Osteocyte (in vitro differentiated cells): ENCODE measurements at regions not wholly inside any gene's neighbourhood (a gene's known extent, or its start where the extent isn't known, plus 50 kb on each side); places are given as distances from the start of the nearest gene placed in this dataset.

Experiments
- DNase-seq: peaks from one replicate; pipeline ENCODE4 v3.0.0; 2021; ENCODE audit warnings: mixed read lengths; ENCODE audit not compliant: unreplicated experiment; ENCODE audit errors: extremely low spot score
- H3K27ac Mint-ChIP-seq: one replicate; pipeline ENCODE4 v1.8.0; 2021; ENCODE audit warnings: mild to moderate bottlenecking, mixed read lengths; ENCODE audit not compliant: unreplicated experiment
- H3K27me3 Mint-ChIP-seq: one replicate; pipeline ENCODE4 v1.8.0; 2021; ENCODE audit warnings: mixed read lengths; ENCODE audit not compliant: unreplicated experiment
- H3K36me3 Mint-ChIP-seq: one replicate; pipeline ENCODE4 v1.8.0; 2021; ENCODE audit warnings: mixed read lengths; ENCODE audit not compliant: unreplicated experiment
- H3K4me1 Mint-ChIP-seq: one replicate; pipeline ENCODE4 v1.8.0; 2021; ENCODE audit warnings: mixed read lengths; ENCODE audit not compliant: unreplicated experiment
- H3K4me3 Mint-ChIP-seq: one replicate; pipeline ENCODE4 v1.8.0; 2021; ENCODE audit warnings: mild to moderate bottlenecking, moderate library complexity, mixed read lengths; ENCODE audit not compliant: unreplicated experiment
- H3K9me3 Mint-ChIP-seq: one replicate; pipeline ENCODE4 v1.8.0; 2021; ENCODE audit warnings: mixed read lengths; ENCODE audit not compliant: unreplicated experiment
- TF ChIP-seq, protein P1 (sequence below): fragments of 200-600 bp; sonication (generic); IDR thresholded peaks from 2 replicates; pipeline ENCODE4 v1.5.0; 2021; ENCODE audit warnings: antibody characterized with exemption, mild to moderate bottlenecking, moderate library complexity

DNA sequence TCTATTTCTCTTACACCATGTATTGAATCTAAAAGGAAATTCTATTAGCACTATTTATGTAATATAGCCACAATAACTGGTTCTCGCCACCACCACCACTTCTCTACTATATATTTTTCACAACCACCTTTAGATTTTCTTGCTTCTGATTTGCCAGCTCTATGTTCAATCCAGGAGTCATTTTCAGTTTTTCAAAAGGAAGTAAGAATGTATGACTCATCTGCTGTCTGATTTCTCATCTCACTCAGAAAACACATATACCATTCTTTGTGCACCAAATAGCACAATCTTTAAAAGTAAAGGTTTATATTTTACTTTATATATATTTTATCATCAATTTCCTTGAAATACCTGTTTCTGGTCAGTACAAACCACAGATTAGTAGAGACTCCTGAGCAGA lies 1127.5 kb downstream of the TAF11L14 start:
- H3K27ac Mint-ChIP-seq = no peak overlapping the region
- DNase-seq = no peak
- no peaks in the 10 kb centered on the region for H3K4me1 Mint-ChIP-seq

GRCh38 chr5:18764161-18764560 lies 1129.9 kb downstream of the TAF11L14 start:
- DNase-seq = no peak
- TF ChIP-seq, protein P1, sequence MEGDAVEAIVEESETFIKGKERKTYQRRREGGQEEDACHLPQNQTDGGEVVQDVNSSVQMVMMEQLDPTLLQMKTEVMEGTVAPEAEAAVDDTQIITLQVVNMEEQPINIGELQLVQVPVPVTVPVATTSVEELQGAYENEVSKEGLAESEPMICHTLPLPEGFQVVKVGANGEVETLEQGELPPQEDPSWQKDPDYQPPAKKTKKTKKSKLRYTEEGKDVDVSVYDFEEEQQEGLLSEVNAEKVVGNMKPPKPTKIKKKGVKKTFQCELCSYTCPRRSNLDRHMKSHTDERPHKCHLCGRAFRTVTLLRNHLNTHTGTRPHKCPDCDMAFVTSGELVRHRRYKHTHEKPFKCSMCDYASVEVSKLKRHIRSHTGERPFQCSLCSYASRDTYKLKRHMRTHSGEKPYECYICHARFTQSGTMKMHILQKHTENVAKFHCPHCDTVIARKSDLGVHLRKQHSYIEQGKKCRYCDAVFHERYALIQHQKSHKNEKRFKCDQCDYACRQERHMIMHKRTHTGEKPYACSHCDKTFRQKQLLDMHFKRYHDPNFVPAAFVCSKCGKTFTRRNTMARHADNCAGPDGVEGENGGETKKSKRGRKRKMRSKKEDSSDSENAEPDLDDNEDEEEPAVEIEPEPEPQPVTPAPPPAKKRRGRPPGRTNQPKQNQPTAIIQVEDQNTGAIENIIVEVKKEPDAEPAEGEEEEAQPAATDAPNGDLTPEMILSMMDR = no peak
- Mint-ChIP-seq H3K27me3 (no peaks in the 10 kb centered on the region), H3K4me3 (no peak overlapping the region), H3K27ac (no peak overlapping the region), H3K4me1 (no peaks in the 10 kb centered on the region), H3K9me3 (peaks cover 3% of the 10 kb centered on the region), H3K36me3 (no peaks in the 10 kb centered on the region)

More for the DNA sequence above, 1127.5 kb downstream of the TAF11L14 start:
- H3K27me3 Mint-ChIP-seq = no peaks in the 10 kb centered on the region
- no peaks in the 10 kb centered on the region for H3K36me3 Mint-ChIP-seq
- H3K4me3 Mint-ChIP-seq = no peak overlapping the region
- peaks cover 3% of the 10 kb centered on the region for H3K9me3 Mint-ChIP-seq
- TF ChIP-seq, protein P1 = no peak

GRCh38 chr5:18765304-18765703 lies 1131.0 kb downstream of the TAF11L14 start:
- no peak overlapping the region for H3K27ac Mint-ChIP-seq
- H3K4me1 Mint-ChIP-seq = no peaks in the 10 kb centered on the region
- no peak overlapping the region for H3K4me3 Mint-ChIP-seq
- no peaks in the 10 kb centered on the region for H3K36me3 Mint-ChIP-seq
- TF ChIP-seq, protein P1 = no peak
- DNase-seq = no peak
- H3K27me3 Mint-ChIP-seq = no peaks in the 10 kb centered on the region
- peaks cover 3% of the 10 kb centered on the region for H3K9me3 Mint-ChIP-seq

DNA sequence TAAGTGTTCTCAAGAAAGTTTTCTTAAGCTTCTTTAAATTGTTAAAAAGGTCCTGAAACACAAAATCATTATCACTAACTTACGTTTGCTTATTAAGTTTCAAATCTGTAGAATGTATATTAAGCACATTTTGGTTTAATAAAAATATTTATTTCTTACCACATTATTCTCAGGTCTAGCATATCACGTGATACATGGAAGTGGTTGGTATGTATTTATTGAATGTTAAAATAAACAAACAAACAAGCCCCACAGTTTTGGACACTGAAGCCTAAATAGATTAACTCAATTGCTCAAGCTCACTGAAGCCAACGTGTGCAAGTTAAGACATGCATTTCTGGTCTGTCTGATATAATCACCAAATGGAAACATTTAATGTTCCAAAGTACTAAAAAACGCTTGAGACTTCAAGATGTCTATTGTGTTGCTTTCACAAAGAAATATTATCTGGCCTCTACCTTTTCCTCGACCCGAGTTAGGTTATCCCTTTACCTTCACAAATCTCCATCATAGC lies 1136.9 kb downstream of the TAF11L14 start:
- H3K27me3 Mint-ChIP-seq = no peaks in the 10 kb centered on the region
- no peaks in the 10 kb centered on the region for H3K36me3 Mint-ChIP-seq
- no peak overlapping the region for H3K27ac Mint-ChIP-seq
- TF ChIP-seq, protein P1 = no peak
- no peak for DNase-seq
- no peak overlapping the region for H3K4me3 Mint-ChIP-seq
- H3K4me1 Mint-ChIP-seq = no peaks in the 10 kb centered on the region
- peaks cover under 1% of the 10 kb centered on the region for H3K9me3 Mint-ChIP-seq

DNA sequence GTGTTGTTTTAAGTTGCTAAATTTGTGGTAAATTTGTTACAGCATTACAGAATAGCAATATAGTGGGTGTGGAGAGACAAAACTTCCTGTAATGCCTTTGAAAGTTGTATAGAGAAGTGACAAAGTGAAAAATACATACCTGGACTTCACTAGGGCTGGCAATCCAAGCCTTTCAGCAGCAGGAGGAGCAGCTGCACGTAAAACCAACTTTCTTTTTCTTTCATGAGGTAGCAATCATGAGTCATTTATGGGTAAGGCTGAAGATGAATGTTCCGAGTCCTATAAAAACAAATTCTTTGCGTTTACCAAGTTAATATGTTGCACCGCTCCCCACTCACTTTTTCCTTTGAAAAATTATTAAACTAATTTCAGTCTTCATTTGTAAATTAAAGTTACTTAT lies 1138.2 kb downstream of the TAF11L14 start:
- no peak for DNase-seq
- Mint-ChIP-seq H3K4me3 (no peak overlapping the region), H3K4me1 (no peaks in the 10 kb centered on the region), H3K27ac (no peak overlapping the region), H3K36me3 (no peaks in the 10 kb centered on the region), H3K9me3 (no peaks in the 10 kb centered on the region), H3K27me3 (no peaks in the 10 kb centered on the region)
- TF ChIP-seq, protein P1 = no peak
